Activated CD8-positive, alpha-beta T cell treated with anti-CD3 and anti-CD28 coated beads for 36 hours (primary cell): ENCODE measurements at regions not wholly inside any gene's neighbourhood (a gene's known extent, or its start where the extent isn't known, plus 50 kb on each side); places are given as distances from the start of the nearest gene placed in this dataset.

Experiments used
- ATAC-seq: fragments of 200-7000 bp; cut with Tn5 transposase; one replicate; pipeline ENCODE4 v1.10.0; 2021; ENCODE audit warnings: mild to moderate bottlenecking, moderate library complexity
- CTCF ChIA-PET: fragments of 350-600 bp; sonication (Branson Sonifier 250); formaldehyde crosslinking; loops from one replicate; lab custom pipeline; 2021; ENCODE audit warnings: antibody characterized with exemption; lab: Charles Lee
- POLR2A ChIA-PET: fragments of 350-600 bp; sonication (Branson Sonifier 250); formaldehyde crosslinking; loops from one replicate; lab custom pipeline; 2021; ENCODE audit warnings: antibody characterized with exemption; lab: Charles Lee
- DNase-seq: peaks from one replicate; pipeline ENCODE4 v3.0.0-alpha.2; 2020
- H3K27ac Mint-ChIP-seq: one replicate; pipeline ENCODE4 v1.8.0; 2021; ENCODE audit warnings: mild to moderate bottlenecking, mixed read lengths
- H3K27me3 Mint-ChIP-seq: one replicate; pipeline ENCODE4 v1.8.0; 2021; ENCODE audit warnings: mixed read lengths
- H3K36me3 Mint-ChIP-seq: one replicate; pipeline ENCODE4 v1.8.0; 2021; ENCODE audit warnings: low read depth, mixed read lengths
- H3K4me1 Mint-ChIP-seq: one replicate; pipeline ENCODE4 v1.8.0; 2021; ENCODE audit warnings: low read depth, mixed read lengths
- H3K4me3 Mint-ChIP-seq: one replicate; pipeline ENCODE4 v1.8.0; 2021; ENCODE audit warnings: mild to moderate bottlenecking, moderate library complexity, mixed read lengths
- H3K9me3 Mint-ChIP-seq: one replicate; pipeline ENCODE4 v1.8.0; 2021; ENCODE audit warnings: mixed read lengths
- CTCF ChIP-seq: fragments of 200-600 bp; IDR thresholded peaks from one replicate; pipeline ENCODE4 v1.8.0; 2022; ENCODE audit warnings: antibody characterized with exemption, mild to moderate bottlenecking
- intact Hi-C: fragments of 100-400 bp; cut with micrococcal nuclease; formaldehyde crosslinking; loops from one replicate; pipeline ENCODE4 v1.10.0; 2022

DNA sequence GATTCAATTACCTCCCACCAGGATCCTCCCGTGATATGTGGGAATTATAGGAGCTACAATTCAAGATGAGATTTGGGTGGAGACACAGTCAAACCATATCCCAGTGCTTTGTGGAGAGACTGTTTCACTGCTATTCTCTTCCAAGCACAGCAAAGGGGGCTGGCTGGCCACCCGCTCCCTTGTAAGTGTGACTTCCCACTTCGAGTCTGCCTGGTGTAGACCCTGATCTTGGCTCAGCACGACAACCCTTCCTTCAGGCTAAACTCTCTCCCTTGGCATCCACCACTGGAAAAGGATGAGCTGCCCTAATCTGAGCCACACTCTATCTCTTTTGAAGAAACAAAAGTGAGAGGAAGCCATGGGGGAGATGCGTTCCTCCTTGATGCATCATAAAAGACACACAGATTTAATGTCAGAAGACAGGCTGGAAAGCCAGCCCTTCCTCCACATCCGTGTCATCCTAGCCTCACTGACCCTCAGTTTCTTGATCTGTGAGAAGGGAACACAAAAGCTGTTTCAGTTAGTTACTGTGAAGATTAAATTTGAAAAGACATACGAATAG, 64.7 kb upstream of the CDON start:
- Mint-ChIP-seq H3K36me3 (no peaks in the 10 kb centered on the region), H3K27ac (no peak overlapping the region), H3K4me1 (no peaks in the 10 kb centered on the region), H3K9me3 (no peaks in the 10 kb centered on the region), H3K27me3 (no peaks in the 10 kb centered on the region), H3K4me3 (no peak overlapping the region)
- DNase-seq (no peak), ATAC-seq (no peak)
- no peak for TF ChIP-seq CTCF
- ChIA-PET POLR2A (no interaction called here), CTCF (no interaction called here)
- intact Hi-C loops: no loop called here

- no peaks in the 10 kb centered on the region for H3K36me3 Mint-ChIP-seq
- H3K27me3 Mint-ChIP-seq: no peaks in the 10 kb centered on the region
- H3K27ac Mint-ChIP-seq: no peak overlapping the region
- ChIA-PET CTCF (interaction anchor here (1.6 kb wide), 1 partner anchor 201 kb away, joined by 5 read pairs; no protein-coding TSS in a partner anchor), POLR2A (no interaction called here)
- no peak overlapping the region for H3K4me3 Mint-ChIP-seq
- no peaks in the 10 kb centered on the region for H3K9me3 Mint-ChIP-seq
- no peak for DNase-seq
- no peak for ATAC-seq
- no peak for TF ChIP-seq CTCF
- no peaks in the 10 kb centered on the region for H3K4me1 Mint-ChIP-seq
- intact Hi-C loops: no loop called here
These were observed 61.6 kb upstream of the CDON start for GRCh38 chr11:126124231-126124661.

DNA sequence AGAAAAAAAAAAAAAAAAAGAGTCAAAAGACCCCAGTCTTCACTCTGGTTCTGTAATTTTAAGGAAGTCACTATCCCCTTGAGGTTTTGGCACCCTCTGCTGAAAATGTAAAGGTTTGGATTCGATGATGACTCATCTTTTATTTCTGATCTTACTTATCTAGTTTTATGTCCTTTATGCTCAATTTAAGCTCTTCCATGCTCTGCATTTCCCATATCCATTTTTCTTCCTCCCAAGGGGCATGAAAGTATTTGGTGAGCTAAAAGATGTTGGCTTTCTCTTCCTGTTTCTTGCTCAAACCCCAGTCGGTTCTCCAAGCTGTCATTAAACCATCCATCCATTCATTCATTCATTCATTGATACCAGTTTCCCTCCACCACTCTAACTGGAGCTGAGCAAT, 61.0 kb upstream of the CDON start:
- Mint-ChIP-seq H3K27me3 (no peaks in the 10 kb centered on the region), H3K4me1 (no peaks in the 10 kb centered on the region), H3K9me3 (no peaks in the 10 kb centered on the region), H3K4me3 (no peak overlapping the region), H3K27ac (no peak overlapping the region), H3K36me3 (no peaks in the 10 kb centered on the region)
- intact Hi-C loops: no loop called here
- ATAC-seq (no peak), DNase-seq (no peak)
- ChIA-PET CTCF (interaction anchor here (0.7 to 1.6 kb wide), 2 partner anchors 181 to 200 kb away, joined by 3 to 5 read pairs; no protein-coding TSS in a partner anchor), POLR2A (interaction anchor here (0.6 kb wide), 1 partner anchor 160 kb away, joined by 3 read pairs; no protein-coding TSS in a partner anchor)
- TF ChIP-seq CTCF: no peak

DNA sequence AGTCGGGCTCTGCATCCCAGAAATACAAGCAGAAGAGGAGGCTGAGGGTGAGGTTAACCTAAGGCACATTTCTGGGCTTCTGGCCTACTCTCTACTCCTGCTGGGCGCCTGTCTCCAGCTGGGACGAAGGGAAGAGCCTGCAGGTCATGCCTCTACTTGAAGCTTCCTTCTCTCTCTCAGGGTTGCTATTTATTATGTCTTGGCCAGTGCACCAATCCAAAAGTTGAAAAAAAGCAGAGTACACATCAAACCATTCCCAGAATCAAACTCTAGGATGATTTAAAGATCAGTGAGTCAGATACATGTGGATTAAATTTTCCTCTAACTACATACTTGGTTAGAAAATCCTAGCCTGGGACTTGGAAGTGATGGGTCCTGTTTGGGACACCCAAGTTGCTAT, 60.2 kb upstream of the CDON start:
- ATAC-seq (no peak), DNase-seq (no peak)
- no peak overlapping the region for H3K27ac Mint-ChIP-seq
- H3K36me3 Mint-ChIP-seq: no peaks in the 10 kb centered on the region
- intact Hi-C loops: no loop called here
- no peaks in the 10 kb centered on the region for H3K9me3 Mint-ChIP-seq
- H3K27me3 Mint-ChIP-seq: no peaks in the 10 kb centered on the region
- ChIA-PET CTCF (interaction anchor here (0.7 to 1.6 kb wide), 3 partner anchors 180 to 199 kb away, joined by 3 to 5 read pairs (median 3); no protein-coding TSS in a partner anchor), POLR2A (interaction anchor here (0.6 kb wide), 1 partner anchor 161 kb away, joined by 3 read pairs; no protein-coding TSS in a partner anchor)
- no peaks in the 10 kb centered on the region for H3K4me1 Mint-ChIP-seq
- no peak for TF ChIP-seq CTCF
- no peak overlapping the region for H3K4me3 Mint-ChIP-seq

DNA sequence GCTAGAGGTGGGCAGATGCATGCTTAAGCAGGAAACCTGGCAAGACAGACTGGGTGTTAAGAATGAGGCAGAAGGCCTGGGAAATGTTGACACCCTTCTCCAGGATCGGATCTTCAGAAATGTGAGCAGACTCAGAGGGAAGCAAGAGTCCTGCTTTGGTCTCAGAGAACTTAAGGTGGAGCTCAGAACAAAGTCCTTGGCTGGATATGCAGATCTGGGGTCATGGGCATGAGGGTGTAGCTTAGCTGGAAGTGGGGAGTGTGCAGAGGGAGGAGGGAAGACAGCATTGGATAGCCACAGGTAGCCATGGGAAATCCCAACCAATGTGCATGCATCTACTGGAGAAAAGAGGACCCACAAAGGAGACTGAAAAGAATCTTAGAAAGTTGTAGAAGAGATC, 58.6 kb upstream of the CDON start:
- Mint-ChIP-seq H3K36me3 (no peaks in the 10 kb centered on the region), H3K9me3 (no peaks in the 10 kb centered on the region), H3K27ac (no peak overlapping the region), H3K27me3 (no peaks in the 10 kb centered on the region), H3K4me1 (no peaks in the 10 kb centered on the region), H3K4me3 (no peak overlapping the region)
- ChIA-PET CTCF (no interaction called here), POLR2A (no interaction called here)
- ATAC-seq (no peak), DNase-seq (no peak)
- no peak for TF ChIP-seq CTCF
- intact Hi-C loops: no loop called here
